PC-9 (cell line): ENCODE measurements at regions not wholly inside any gene's neighbourhood (a gene's known extent, or its start where the extent isn't known, plus 50 kb on each side); places are given as distances from the start of the nearest gene placed in this dataset.

Source experiments
- BruUV-seq: library from RNA; stranded (reverse); fragments of 400-500 nt; replicated peaks from 2 replicates; lab custom pipeline; 2021; lab: Mats Ljungman, UMichigan
- CTCF ChIA-PET: fragments of 300-600 bp; sonication (Branson Sonifier 250); formaldehyde crosslinking; loops from one replicate; lab custom pipeline; 2022; ENCODE audit warnings: antibody characterized with exemption; lab: Charles Lee
- POLR2A ChIA-PET: fragments of 300-600 bp; sonication (Branson Sonifier 250); formaldehyde crosslinking; loops from one replicate; lab custom pipeline; 2022; ENCODE audit warnings: antibody characterized with exemption; ENCODE audit not compliant: unreplicated experiment; lab: Charles Lee
- DNase-seq, 2 experiments: peaks; one replicate each; pipeline versions ENCODE4 v3.0.0 to v3.0.0-alpha.2; 2015 to 2022; ENCODE audit warnings: mixed read lengths in 1 of 2
- H2AFZ ChIP-seq: fragments of 200-600 bp; sonication (generic); 2 replicates; pipeline ENCODE4 v1.8.1; 2017; ENCODE audit warnings: antibody characterized with exemption
- H3F3A ChIP-seq: fragments of 200-600 bp; sonication (generic); 2 replicates; pipeline ENCODE4 v1.8.1; 2017; ENCODE audit warnings: antibody characterized with exemption, mild to moderate bottlenecking, low read depth; ENCODE audit not compliant: insufficient read depth
- H3K27ac ChIP-seq: fragments of 200-600 bp; sonication (generic); 2 replicates; pipeline ENCODE4 v1.6.1; 2016; ENCODE audit warnings: mixed run types
- H3K27me3 ChIP-seq: fragments of 200-600 bp; sonication (generic); 2 replicates; pipeline ENCODE4 v1.6.1; 2016; ENCODE audit warnings: low read depth, mixed run types; ENCODE audit not compliant: insufficient read depth
- H3K36me3 ChIP-seq: fragments of 200-600 bp; sonication (generic); 2 replicates; pipeline ENCODE4 v1.6.1; 2016; ENCODE audit warnings: low read depth, mixed run types
- H3K4me1 ChIP-seq: fragments of 200-600 bp; sonication (generic); replicated peaks from 2 replicates; pipeline ENCODE4 v1.6.1; 2016; ENCODE audit warnings: mixed run types; ENCODE audit not compliant: insufficient read depth
- H3K4me2 ChIP-seq: fragments of 200-600 bp; sonication (generic); 2 replicates; pipeline ENCODE4 v1.6.1; 2017; ENCODE audit warnings: mixed run types
- H3K4me3 ChIP-seq: fragments of 200-600 bp; sonication (generic); 2 replicates; pipeline ENCODE4 v1.6.1; 2016; ENCODE audit warnings: mixed run types
- H3K79me2 ChIP-seq: fragments of 200-600 bp; sonication (generic); 2 replicates; pipeline ENCODE4 v1.6.1; 2017; ENCODE audit warnings: low read depth, mixed run types
- H3K9me2 ChIP-seq: fragments of 200-600 bp; sonication (generic); 2 replicates; pipeline ENCODE4 v1.8.1; 2017; ENCODE audit warnings: mild to moderate bottlenecking; ENCODE audit not compliant: insufficient read depth
- H3K9me3 ChIP-seq: fragments of 200-600 bp; sonication (generic); 2 replicates; pipeline ENCODE4 v1.8.1; 2016; ENCODE audit warnings: low read depth; ENCODE audit not compliant: insufficient read depth
- H4K20me1 ChIP-seq: fragments of 200-600 bp; sonication (generic); 2 replicates; pipeline ENCODE4 v1.8.1; 2017; ENCODE audit not compliant: insufficient read depth
- CTCF ChIP-seq: fragments of 200-600 bp; sonication (generic); conservative IDR thresholded peaks from 2 replicates; pipeline ENCODE4 v1.6.1; 2017; ENCODE audit warnings: mixed run types, antibody characterized with exemption, mild to moderate bottlenecking, moderate library complexity
- EZH2 ChIP-seq: fragments of 200-600 bp; sonication (generic); IDR thresholded peaks from 2 replicates; pipeline ENCODE4 v1.8.0; 2017; ENCODE audit warnings: antibody characterized with exemption, low read depth
- intact Hi-C: fragments of 100-400 bp; cut with micrococcal nuclease; formaldehyde crosslinking; loops from one replicate; pipeline ENCODE4 v1.10.0; 2022; ENCODE audit not compliant: unreplicated experiment

GRCh38 chr21:31480228-31480627, 136.2 kb upstream of the TIAM1 start:
- Histone ChIP-seq H3K9me2 (no peaks in the 10 kb centered on the region), H3K79me2 (no peaks in the 10 kb centered on the region), H2AFZ (no peak overlapping the region), H3K36me3 (no peaks in the 10 kb centered on the region), H3K4me1 (no peaks in the 10 kb centered on the region), H3K27ac (no peak overlapping the region), H3K27me3 (no peaks in the 10 kb centered on the region), H3K4me2 (no peak overlapping the region), H3K9me3 (no peaks in the 10 kb centered on the region), H4K20me1 (no peaks in the 10 kb centered on the region), H3K4me3 (no peak overlapping the region), H3F3A (no peaks in the 10 kb centered on the region)
- TF ChIP-seq CTCF (no peak), EZH2 (no peak)
- intact Hi-C loops = no loop called here
- ChIA-PET POLR2A (no interaction called here), CTCF (no interaction called here)
- DNase-seq = no peak
- BruUV-seq = no TSS peak

- Histone ChIP-seq H3K27ac (no peak overlapping the region), H3K79me2 (no peaks in the 10 kb centered on the region), H3K9me2 (no peaks in the 10 kb centered on the region), H3K9me3 (no peaks in the 10 kb centered on the region), H4K20me1 (no peaks in the 10 kb centered on the region), H3K4me3 (no peak overlapping the region), H3K4me1 (no peaks in the 10 kb centered on the region), H3K4me2 (no peak overlapping the region), H2AFZ (no peak overlapping the region), H3K27me3 (no peaks in the 10 kb centered on the region), H3F3A (no peaks in the 10 kb centered on the region), H3K36me3 (no peaks in the 10 kb centered on the region)
- TF ChIP-seq EZH2 (no peak), CTCF (no peak)
- intact Hi-C loops = no loop called here
- CTCF ChIA-PET = no interaction called here
- POLR2A ChIA-PET = no interaction called here
- no peak for DNase-seq
- BruUV-seq = no TSS peak
These were observed 135.7 kb upstream of the TIAM1 start for GRCh38 chr21:31479714-31480113.

- H3K9me3 ChIP-seq = no peaks in the 10 kb centered on the region
- no peak for DNase-seq
- no peaks in the 10 kb centered on the region for H3K27me3 ChIP-seq
- no peaks in the 10 kb centered on the region for H3K4me1 ChIP-seq
- no peaks in the 10 kb centered on the region for H4K20me1 ChIP-seq
- ChIA-PET POLR2A (no interaction called here), CTCF (no interaction called here)
- no peaks in the 10 kb centered on the region for H3K36me3 ChIP-seq
- no TSS peak for BruUV-seq
- H2AFZ ChIP-seq = no peak overlapping the region
- H3K27ac ChIP-seq = no peak overlapping the region
- no peak overlapping the region for H3K4me2 ChIP-seq
- H3K9me2 ChIP-seq = no peaks in the 10 kb centered on the region
- no peaks in the 10 kb centered on the region for H3F3A ChIP-seq
- no peak overlapping the region for H3K4me3 ChIP-seq
- no peaks in the 10 kb centered on the region for H3K79me2 ChIP-seq
- intact Hi-C loops = no loop called here
- TF ChIP-seq EZH2 (no peak), CTCF (no peak)
These were observed 135.2 kb upstream of the TIAM1 start for GRCh38 chr21:31479222-31479621.
